Muscle layer of colon (tissue), 2 donors: ENCODE measurements at regions not wholly inside any gene's neighbourhood (a gene's known extent, or its start where the extent isn't known, plus 50 kb on each side); places are given as distances from the start of the nearest gene placed in this dataset.
"Not testable (repeated sequence)": the region's sequence is repeated elsewhere in the genome, so short reads cannot be mapped to it uniquely, and the experiment has no call there.

Experiments used
- H3K27ac ChIP-seq: one replicate; pipeline ENCODE4 v1.7.0; 2013; ENCODE audit warnings: low read depth, mild to moderate bottlenecking, low read length, moderate library complexity
- H3K27me3 ChIP-seq, 2 donors: one replicate each; pipeline ENCODE4 v1.7.0; 2013; ENCODE audit warnings: low read length in 2 of 2, mild to moderate bottlenecking in 2 of 2; ENCODE audit not compliant: insufficient read depth in 2 of 2, control insufficient read depth in 1 of 2
- H3K36me3 ChIP-seq: one replicate; pipeline ENCODE4 v1.7.0; 2013; ENCODE audit warnings: mild to moderate bottlenecking, low read length; ENCODE audit not compliant: insufficient read depth
- H3K4me1 ChIP-seq: one replicate; pipeline ENCODE4 v1.7.0; 2013; ENCODE audit warnings: mild to moderate bottlenecking, low read length; ENCODE audit not compliant: insufficient read depth
- H3K4me3 ChIP-seq, 2 donors: one replicate each; pipeline ENCODE4 v1.7.0; 2013; ENCODE audit warnings: low read length in 2 of 2, low read depth in 1 of 2, mild to moderate bottlenecking in 1 of 2, moderate library complexity in 1 of 2
- H3K9ac ChIP-seq: one replicate; pipeline ENCODE4 v1.7.0; 2013; ENCODE audit warnings: low read length
- H3K9me3 ChIP-seq: one replicate; pipeline ENCODE4 v1.7.0; 2013; ENCODE audit warnings: mild to moderate bottlenecking, low read length
- donor health status: abdominal sarcoma.
- donor health status: Adenocarcinoma of cecum.

- Histone ChIP-seq H3K4me1 (peaks cover 2% of the 10 kb centered on the region), H3K27me3 (no peaks in the 10 kb centered on the region), H3K9ac (no peak overlapping the region), H3K27ac (no peak overlapping the region), H3K4me3 (no peak overlapping the region), H3K9me3 (no peaks in the 10 kb centered on the region), H3K36me3 (no peaks in the 10 kb centered on the region)
These were observed 342.3 kb upstream of the DPPA4 start for GRCh38 chr3:109679664-109680063.

DNA sequence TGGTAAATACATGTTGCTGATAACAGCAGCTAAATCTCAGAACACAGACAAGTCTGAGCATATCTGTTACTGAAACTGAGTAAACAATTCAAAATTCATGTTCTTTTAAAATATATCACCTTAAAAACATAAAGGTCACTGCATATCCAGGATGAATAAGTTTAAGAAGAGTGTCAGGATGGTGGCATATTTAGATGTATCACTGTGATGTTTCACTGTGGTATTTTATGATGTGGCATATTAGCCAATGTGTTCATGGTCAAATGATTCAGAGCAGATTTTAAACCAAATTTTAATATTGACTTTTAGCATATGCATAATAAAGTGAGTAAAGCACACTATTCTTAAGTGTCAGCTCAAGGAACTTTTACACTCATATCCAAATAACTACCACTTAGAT, 346.4 kb upstream of the DPPA4 start:
- Histone ChIP-seq H3K4me3 (no peak overlapping the region), H3K9me3 (no peaks in the 10 kb centered on the region), H3K36me3 (no peaks in the 10 kb centered on the region), H3K27ac (no peak overlapping the region), H3K4me1 (peaks cover 11% of the 10 kb centered on the region), H3K9ac (no peak overlapping the region), H3K27me3 (no peaks in the 10 kb centered on the region)

- Histone ChIP-seq H3K4me3 (peak overlapping the region in 1 of 2 donors; percentile 5), H3K4me1 (peaks cover 11% of the 10 kb centered on the region), H3K36me3 (no peaks in the 10 kb centered on the region), H3K27ac (peak overlapping the region; percentile 52), H3K9me3 (no peaks in the 10 kb centered on the region), H3K27me3 (no peaks in the 10 kb centered on the region), H3K9ac (no peak overlapping the region)
These were observed 348.0 kb upstream of the DPPA4 start for GRCh38 chr3:109685084-109686079.

DNA sequence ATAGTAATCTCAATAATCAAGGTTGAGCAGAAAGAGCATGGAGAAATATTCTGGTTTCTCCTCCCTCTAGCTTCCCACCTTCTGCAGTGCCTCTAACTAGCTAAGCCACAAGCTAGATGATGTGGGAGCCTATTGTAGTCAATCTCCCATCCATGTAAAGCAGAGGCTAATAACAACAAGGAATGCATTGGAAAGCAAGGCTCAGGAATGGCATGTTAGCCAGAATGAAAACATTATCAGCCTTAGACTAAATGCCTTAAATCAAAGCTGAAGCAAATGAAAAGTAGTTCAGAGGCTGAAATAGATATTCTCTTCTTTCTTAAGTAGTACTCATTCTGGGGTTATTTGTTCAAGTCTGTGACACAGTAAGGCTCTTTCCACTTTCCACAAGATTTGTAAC, 350.3 kb upstream of the DPPA4 start:
- Histone ChIP-seq H3K27me3 (no peaks in the 10 kb centered on the region), H3K9me3 (no peaks in the 10 kb centered on the region), H3K36me3 (no peaks in the 10 kb centered on the region), H3K4me3 (no peak overlapping the region), H3K27ac (no peak overlapping the region), H3K9ac (no peak overlapping the region), H3K4me1 (peaks cover 11% of the 10 kb centered on the region)

GRCh38 chr3:109696932-109697331, 359.6 kb upstream of the DPPA4 start:
- no peaks in the 10 kb centered on the region for H3K27me3 ChIP-seq
- no peak overlapping the region for H3K4me3 ChIP-seq
- no peak overlapping the region for H3K9ac ChIP-seq
- peaks cover 12% of the 10 kb centered on the region for H3K9me3 ChIP-seq
- H3K36me3 ChIP-seq = no peaks in the 10 kb centered on the region
- no peak overlapping the region for H3K27ac ChIP-seq
- H3K4me1 ChIP-seq = no peaks in the 10 kb centered on the region

- H3K9ac ChIP-seq = no peak overlapping the region
- no peaks in the 10 kb centered on the region for H3K36me3 ChIP-seq
- no peak overlapping the region for H3K27ac ChIP-seq
- no peak overlapping the region for H3K4me3 ChIP-seq
- H3K27me3 ChIP-seq = no peaks in the 10 kb centered on the region
- no peaks in the 10 kb centered on the region for H3K4me1 ChIP-seq
- no peaks in the 10 kb centered on the region for H3K9me3 ChIP-seq
These were observed 364.9 kb upstream of the DPPA4 start for GRCh38 chr3:109702252-109702651.

DNA sequence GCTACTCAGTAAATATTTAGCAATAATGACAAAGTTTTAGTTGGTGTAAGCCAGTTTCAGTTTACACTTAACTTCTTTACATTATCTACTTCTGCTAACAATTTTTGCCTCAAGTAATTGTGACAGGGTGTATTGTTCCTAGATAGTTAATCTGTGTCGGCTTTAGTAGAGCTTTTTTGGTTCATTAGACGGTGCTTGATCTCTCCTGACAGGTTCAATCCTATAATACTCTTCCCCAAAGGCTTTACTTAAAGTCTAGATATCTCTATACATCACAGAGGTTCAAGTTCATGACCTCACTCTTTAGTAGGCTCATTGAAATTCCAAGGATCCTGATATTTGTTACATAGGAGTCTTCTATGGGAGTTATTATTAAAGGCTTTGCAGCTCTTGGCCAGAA, 365.6 kb upstream of the DPPA4 start:
- H3K9me3 ChIP-seq = no peaks in the 10 kb centered on the region
- H3K4me1 ChIP-seq = no peaks in the 10 kb centered on the region
- H3K4me3 ChIP-seq = no peak overlapping the region
- H3K27ac ChIP-seq = no peak overlapping the region
- H3K36me3 ChIP-seq = no peaks in the 10 kb centered on the region
- no peak overlapping the region for H3K9ac ChIP-seq
- H3K27me3 ChIP-seq = no peaks in the 10 kb centered on the region

DNA sequence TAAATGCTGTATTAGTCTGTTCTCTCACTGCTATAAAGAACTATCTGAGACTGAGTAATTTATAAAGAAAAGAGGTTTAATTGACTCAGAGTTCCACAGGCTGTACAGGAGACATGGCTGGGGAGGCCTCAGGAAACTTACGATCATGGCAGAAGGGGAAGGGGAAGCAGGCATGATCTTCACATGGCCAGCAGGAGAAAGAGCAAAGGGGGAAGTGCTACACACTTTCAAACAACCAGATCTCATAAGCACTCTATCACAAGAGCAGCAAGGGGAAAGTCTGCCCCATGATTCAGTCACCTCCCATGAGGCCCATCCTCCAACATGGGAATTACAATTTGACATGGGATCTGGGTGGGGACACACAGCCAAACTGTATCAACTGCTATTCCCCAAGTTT, 367.8 kb upstream of the DPPA4 start:
- not testable (repeated sequence) for H3K4me1 ChIP-seq, H3K4me3 ChIP-seq, H3K9me3 ChIP-seq, H3K36me3 ChIP-seq, H3K27me3 ChIP-seq, H3K9ac ChIP-seq, H3K27ac ChIP-seq

GRCh38 chr3:109707617-109708016, 370.3 kb upstream of the DPPA4 start:
- Histone ChIP-seq H3K27me3 (no peaks in the 10 kb centered on the region), H3K9me3 (no peaks in the 10 kb centered on the region), H3K27ac (no peak overlapping the region), H3K9ac (no peak overlapping the region), H3K4me1 (no peaks in the 10 kb centered on the region), H3K4me3 (no peak overlapping the region), H3K36me3 (no peaks in the 10 kb centered on the region)

DNA sequence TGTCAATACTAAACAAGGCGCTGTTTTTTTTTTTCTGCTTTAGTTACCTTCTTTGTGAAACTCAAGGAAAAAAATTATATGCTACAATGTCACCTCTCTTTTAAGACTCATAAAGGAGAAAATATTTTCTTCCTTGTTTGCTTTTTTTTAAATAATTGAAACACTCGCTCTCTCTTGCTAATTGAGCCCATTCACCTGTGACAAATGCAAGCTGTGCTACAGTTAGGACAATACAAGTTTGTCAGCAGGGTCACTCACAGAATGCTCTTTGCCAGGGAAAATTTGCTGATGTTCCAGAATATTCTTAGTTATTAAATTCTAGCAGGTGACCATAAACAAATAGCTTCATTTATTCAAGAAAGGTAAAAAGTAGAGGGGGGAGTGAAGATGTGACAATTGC, 375.9 kb upstream of the DPPA4 start:
- Histone ChIP-seq H3K4me1 (no peaks in the 10 kb centered on the region), H3K36me3 (no peaks in the 10 kb centered on the region), H3K27me3 (no peaks in the 10 kb centered on the region), H3K27ac (no peak overlapping the region), H3K9ac (no peak overlapping the region), H3K4me3 (no peak overlapping the region), H3K9me3 (no peaks in the 10 kb centered on the region)

DNA sequence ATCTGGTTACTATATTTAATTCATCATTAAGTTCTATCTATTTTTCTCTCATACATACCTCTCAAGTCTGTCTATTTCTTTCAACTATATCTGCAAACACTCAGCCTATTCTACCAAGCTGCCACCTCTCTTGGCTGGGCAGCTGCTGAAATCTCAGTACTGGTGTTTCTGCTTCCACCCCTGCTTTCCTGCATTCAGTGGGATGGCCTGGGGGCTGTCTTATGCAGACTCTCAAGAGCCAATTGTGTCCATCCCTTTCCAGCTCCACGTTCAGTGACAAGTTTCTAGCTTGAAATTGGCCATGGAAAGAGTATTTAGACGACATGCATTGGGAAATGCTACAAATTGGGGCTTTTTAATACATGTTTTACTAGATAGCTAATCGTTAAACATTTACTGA, 378.4 kb upstream of the DPPA4 start:
- Histone ChIP-seq H3K9ac (no peak overlapping the region), H3K36me3 (no peaks in the 10 kb centered on the region), H3K27me3 (no peaks in the 10 kb centered on the region), H3K4me3 (no peak overlapping the region), H3K4me1 (no peaks in the 10 kb centered on the region), H3K9me3 (no peaks in the 10 kb centered on the region), H3K27ac (no peak overlapping the region)

GRCh38 chr3:109718850-109719249, 381.5 kb upstream of the DPPA4 start:
- Histone ChIP-seq H3K27ac (no peak overlapping the region), H3K36me3 (no peaks in the 10 kb centered on the region), H3K9ac (no peak overlapping the region), H3K4me3 (no peak overlapping the region), H3K27me3 (no peaks in the 10 kb centered on the region), H3K4me1 (no peaks in the 10 kb centered on the region), H3K9me3 (no peaks in the 10 kb centered on the region)
